VCaP (cell line): ENCODE measurements at regions not wholly inside any gene's neighbourhood (a gene's known extent, or its start where the extent isn't known, plus 50 kb on each side); places are given as distances from the start of the nearest gene placed in this dataset.
"Not testable (repeated sequence)": the region's sequence is repeated elsewhere in the genome, so short reads cannot be mapped to it uniquely, and the experiment has no call there.

Source experiments
- H3K27ac ChIP-seq: fragments of 450-650 bp; 2 replicates; pipeline ENCODE4 v1.5.1; 2017
- CTCF ChIP-seq: fragments of 450-650 bp; conservative IDR thresholded peaks from 2 replicates; pipeline ENCODE4 v1.5.1; 2017; ENCODE audit warnings: mild to moderate bottlenecking, moderate library complexity

- no peak for TF ChIP-seq CTCF
- H3K27ac ChIP-seq: no peak overlapping the region
These were observed 63.7 kb upstream of the GSC start for GRCh38 chr14:94833633-94834032.

- no peak for TF ChIP-seq CTCF
- no peak overlapping the region for H3K27ac ChIP-seq
These were observed 61.2 kb upstream of the GSC start for GRCh38 chr14:94831085-94831484.

- TF ChIP-seq CTCF: no peak
These were observed 58.0 kb upstream of the GSC start for GRCh38 chr14:94827711-94828447.

GRCh38 chr14:94826774-94827173 lies 56.9 kb upstream of the GSC start:
- no peak for TF ChIP-seq CTCF
- H3K27ac ChIP-seq: no peak overlapping the region

More at GRCh38 chr14:94827711-94828447, 58.0 kb upstream of the GSC start:
- H3K27ac ChIP-seq: peak overlapping the region; percentile 11; the same call in 1 of the 2 replicates

- no peak overlapping the region for H3K27ac ChIP-seq
- TF ChIP-seq CTCF: no peak
These were observed 53.8 kb upstream of the GSC start for GRCh38 chr14:94823556-94824341.

GRCh38 chr14:94821705-94822104 lies 51.8 kb upstream of the GSC start:
- H3K27ac ChIP-seq: no peak overlapping the region
- TF ChIP-seq CTCF: no peak

GRCh38 chr14:94820932-94821331 lies 51.0 kb upstream of the GSC start:
- H3K27ac ChIP-seq: not testable (repeated sequence)
